Thoracic aorta (tissue), 2 donors: ENCODE measurements at regions not wholly inside any gene's neighbourhood (a gene's known extent, or its start where the extent isn't known, plus 50 kb on each side); places are given as distances from the start of the nearest gene placed in this dataset.

Experiments
- ATAC-seq: fragments of 150-250 bp; one replicate; pipeline ENCODE4 v1.8.0; 2017; ENCODE audit warnings: low read depth; ENCODE audit not compliant: insufficient number of reproducible peaks, low FRiP score
- DNase-seq: peaks from one replicate; pipeline ENCODE4 v3.0.0-alpha.2; 2020; ENCODE audit warnings: low spot score
- H3K27ac ChIP-seq, 2 donors: fragments of 200-600 bp; sonication (generic); 1 replicate in 1 of 2; 2 replicates in 1 of 2; pipeline ENCODE4 v1.5.1; 2016; ENCODE audit warnings: mild to moderate bottlenecking in 2 of 2, moderate library complexity in 2 of 2
- H3K27me3 ChIP-seq: fragments of 200-600 bp; sonication (generic); replicated peaks from 2 replicates; pipeline ENCODE4 v1.6.0; 2016; ENCODE audit warnings: mild to moderate bottlenecking; ENCODE audit not compliant: insufficient read depth
- H3K36me3 ChIP-seq: fragments of 200-600 bp; sonication (generic); one replicate; pipeline ENCODE4 v1.5.1; 2016
- H3K4me1 ChIP-seq, 2 donors: fragments of 200-600 bp; sonication (generic); 1 replicate in 1 of 2; 2 replicates in 1 of 2; pipeline versions ENCODE4 v1.5.1 to v1.6.0; 2016; ENCODE audit warnings: low read depth in 2 of 2, mild to moderate bottlenecking in 1 of 2; ENCODE audit not compliant: control insufficient read depth in 1 of 2
- H3K4me3 ChIP-seq: fragments of 200-600 bp; sonication (generic); 2 replicates; pipeline ENCODE4 v1.5.1; 2016; ENCODE audit warnings: mild to moderate bottlenecking
- H3K9me3 ChIP-seq: fragments of 200-600 bp; sonication (generic); 2 replicates; pipeline ENCODE4 v1.5.1; 2016
- CTCF ChIP-seq: fragments of 200-600 bp; sonication (generic); IDR thresholded peaks from one replicate; pipeline ENCODE4 v1.5.1; 2019; ENCODE audit warnings: antibody characterized with exemption

DNA sequence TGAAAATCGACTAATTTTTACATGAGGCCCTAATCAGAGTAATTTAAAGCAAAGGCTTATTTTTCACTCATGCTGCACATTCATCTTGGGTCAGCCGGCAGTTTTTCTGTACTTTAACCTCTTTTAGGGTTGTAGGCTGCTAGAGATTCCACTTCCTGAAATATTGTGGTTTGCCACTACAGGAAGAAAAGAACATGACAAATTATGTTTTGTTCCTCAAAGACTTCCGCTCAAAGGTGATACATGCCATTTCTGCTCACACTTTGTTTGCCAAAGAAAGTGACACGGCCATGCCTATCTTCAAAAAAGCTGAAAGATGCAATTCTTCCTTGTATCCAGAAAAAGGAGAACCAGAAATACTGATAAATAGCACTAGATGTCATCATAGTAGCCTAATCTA is 183.4 kb upstream of the PPFIA2 start:
- no peak for ATAC-seq
- DNase-seq, result no peak
- no peaks in the 10 kb centered on the region for H3K27me3 ChIP-seq
- H3K27ac ChIP-seq, result no peak overlapping the region
- H3K36me3 ChIP-seq, result no peaks in the 10 kb centered on the region
- no peak overlapping the region for H3K4me3 ChIP-seq
- no peaks in the 10 kb centered on the region for H3K4me1 ChIP-seq
- no peak for TF ChIP-seq CTCF
- H3K9me3 ChIP-seq, result no peaks in the 10 kb centered on the region

GRCh38 chr12:81930037-81930436 is 170.9 kb upstream of the PPFIA2 start:
- H3K4me1 ChIP-seq, result no peaks in the 10 kb centered on the region
- H3K27me3 ChIP-seq, result no peaks in the 10 kb centered on the region
- no peak for TF ChIP-seq CTCF
- no peak overlapping the region for H3K4me3 ChIP-seq
- DNase-seq, result no peak
- H3K27ac ChIP-seq, result no peak overlapping the region
- ATAC-seq, result no peak
- H3K9me3 ChIP-seq, result no peaks in the 10 kb centered on the region
- no peaks in the 10 kb centered on the region for H3K36me3 ChIP-seq

- Histone ChIP-seq H3K36me3 (no peaks in the 10 kb centered on the region), H3K27me3 (no peaks in the 10 kb centered on the region), H3K27ac (no peak overlapping the region), H3K4me1 (no peaks in the 10 kb centered on the region), H3K4me3 (no peak overlapping the region), H3K9me3 (peaks cover 13% of the 10 kb centered on the region)
- DNase-seq, result no peak
- no peak for TF ChIP-seq CTCF
- ATAC-seq, result no peak
Measured at GRCh38 chr12:81896771-81897170, 137.6 kb upstream of the PPFIA2 start.

DNA sequence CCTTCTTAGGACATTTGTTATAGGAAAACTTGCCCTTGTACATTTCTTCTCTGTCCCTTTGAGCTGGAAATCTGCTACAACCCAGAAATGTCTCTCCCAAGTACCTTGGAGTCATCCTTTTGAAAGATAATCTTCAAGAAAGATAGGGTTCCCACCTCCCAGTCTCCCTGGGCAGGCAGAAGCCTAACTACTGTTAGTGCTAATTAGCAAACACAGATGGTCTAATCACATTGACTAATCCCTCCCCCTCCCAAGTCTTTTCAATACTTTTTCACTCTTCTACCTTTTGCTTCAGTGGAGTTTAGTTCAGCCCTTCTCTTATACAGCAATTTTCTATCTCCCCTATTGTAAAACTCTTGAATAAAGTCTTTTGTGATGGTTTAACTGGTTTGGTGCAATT is 129.8 kb upstream of the PPFIA2 start:
- TF ChIP-seq CTCF, result no peak
- ATAC-seq, result no peak
- DNase-seq, result no peak
- Histone ChIP-seq H3K27ac (no peak overlapping the region), H3K27me3 (no peaks in the 10 kb centered on the region), H3K36me3 (no peaks in the 10 kb centered on the region), H3K9me3 (no peaks in the 10 kb centered on the region), H3K4me1 (no peaks in the 10 kb centered on the region), H3K4me3 (no peak overlapping the region)

GRCh38 chr12:81888106-81888740 is 129.1 kb upstream of the PPFIA2 start:
- ATAC-seq, result no peak
- H3K4me1 ChIP-seq, result no peaks in the 10 kb centered on the region
- H3K36me3 ChIP-seq, result no peaks in the 10 kb centered on the region
- H3K9me3 ChIP-seq, result no peaks in the 10 kb centered on the region
- no peak for DNase-seq
- H3K27me3 ChIP-seq, result no peaks in the 10 kb centered on the region
- TF ChIP-seq CTCF, result no peak
- no peak overlapping the region for H3K27ac ChIP-seq
- H3K4me3 ChIP-seq, result no peak overlapping the region
